GM12878 (cell line): ENCODE measurements at regions not wholly inside any gene's neighbourhood (a gene's known extent, or its start where the extent isn't known, plus 50 kb on each side); places are given as distances from the start of the nearest gene placed in this dataset.

Experiments used
- ATAC-seq: fragments of 200-7000 bp; cut with Tn5 transposase; 3 replicates; pipeline ENCODE4 v1.9.1; 2020; ENCODE audit warnings: mild to moderate bottlenecking, moderate library complexity
- BruUV-seq: library from RNA; stranded (reverse); fragments of 400-500 nt; replicated peaks from 2 replicates; lab custom pipeline; 2021; lab: Mats Ljungman, UMichigan
- CTCF ChIA-PET: fragments of 300-600 bp; sonication (Branson Sonifier 250); formaldehyde crosslinking; extraction: SDS; loops from one replicate; lab custom pipeline; 2021; ENCODE audit warnings: inconsistent platforms; lab: Yijun Ruan, JAX
- POLR2A ChIA-PET: fragments of 350-600 bp; formaldehyde crosslinking; extraction: SDS; loops from one replicate; lab custom pipeline; 2021; ENCODE audit warnings: inconsistent platforms; lab: Charles Lee
- RAD21 ChIA-PET: fragments of 300-600 bp; sonication (Branson Sonifier 250); formaldehyde crosslinking; loops from one replicate; lab custom pipeline; 2023; ENCODE audit warnings: antibody characterized with exemption; ENCODE audit not compliant: unreplicated experiment; lab: Charles Lee
- SMC1A ChIA-PET: fragments of 300-600 bp; sonication (Branson Sonifier 250); formaldehyde crosslinking; loops from one replicate; lab custom pipeline; 2023; ENCODE audit not compliant: unreplicated experiment, uncharacterized antibody; lab: Charles Lee
- DNase-seq: peaks from one replicate; pipeline ENCODE4 v3.0.0-alpha.2; 2011; ENCODE audit warnings: low read depth, low spot score
- FAIRE-seq: peaks from 3 replicates; lab custom pipeline; 2011; peaks lifted over from hg19 to GRCh38; lab: Jason Lieb, UNC
- H2AFZ ChIP-seq: 2 replicates; pipeline ENCODE4 v1.6.0; 2011; ENCODE audit warnings: low read depth, low read length, control low read depth; ENCODE audit not compliant: control insufficient read depth
- H3K27ac ChIP-seq: 2 replicates; pipeline ENCODE4 v1.5.1; 2011; ENCODE audit warnings: control low read depth; ENCODE audit not compliant: control insufficient read depth, insufficient read depth
- H3K27me3 ChIP-seq, 2 experiments: replicated peaks in 1 of 2; 2 replicates each; pipeline versions ENCODE4 v1.6.0 to v1.6.1; 2011; ENCODE audit warnings: low read length in 1 of 2; ENCODE audit not compliant: control insufficient read depth in 2 of 2, insufficient read depth in 2 of 2
- H3K36me3 ChIP-seq, 2 experiments: 2 replicates each; pipeline ENCODE4 v1.5.1; 2011; ENCODE audit warnings: low read length in 1 of 2; ENCODE audit not compliant: control insufficient read depth in 2 of 2, insufficient read depth in 2 of 2
- H3K4me1 ChIP-seq: 2 replicates; pipeline ENCODE4 v1.6.1; 2011; ENCODE audit warnings: mild to moderate bottlenecking, low read length, moderate library complexity, mixed read lengths; ENCODE audit not compliant: control insufficient read depth, insufficient read depth
- H3K4me2 ChIP-seq: 2 replicates; pipeline ENCODE4 v1.6.0; 2011; ENCODE audit warnings: control low read depth; ENCODE audit not compliant: control insufficient read depth, insufficient read depth
- H3K4me3 ChIP-seq: fragments of 200-600 bp; sonication (generic); 2 replicates; pipeline ENCODE4 v1.5.1; 2016
- H3K79me2 ChIP-seq: 2 replicates; pipeline ENCODE4 v1.6.0; 2011; ENCODE audit warnings: low read length; ENCODE audit not compliant: control insufficient read depth, insufficient read depth
- H3K9ac ChIP-seq: 2 replicates; pipeline ENCODE4 v1.8.0; 2011; ENCODE audit warnings: low read length, control low read depth, mixed read lengths; ENCODE audit not compliant: control insufficient read depth, insufficient read depth
- H3K9me3 ChIP-seq: replicated peaks from 3 replicates; pipeline ENCODE4 v1.5.1; 2011; ENCODE audit warnings: mild to moderate bottlenecking, low read length; ENCODE audit not compliant: control insufficient read depth, insufficient read depth
- H4K20me1 ChIP-seq: 2 replicates; pipeline ENCODE4 v1.6.0; 2011; ENCODE audit not compliant: control insufficient read depth, insufficient read depth
- ATF3 ChIP-seq: IDR thresholded peaks from 2 replicates; pipeline ENCODE4 v1.6.1; 2011; ENCODE audit warnings: low read depth, mild to moderate bottlenecking, low read length, moderate library complexity, borderline replicate concordance; ENCODE audit errors: extremely low read depth
- BMI1 ChIP-seq: fragments of 450-650 bp; IDR thresholded peaks from 2 replicates; pipeline ENCODE4 v1.6.1; 2016; ENCODE audit warnings: mild to moderate bottlenecking, moderate library complexity, borderline replicate concordance
- CBFB ChIP-seq: IDR thresholded peaks from 2 replicates; pipeline ENCODE4 v1.6.1; 2016; ENCODE audit warnings: antibody characterized with exemption, low read depth
- CHD2 ChIP-seq: IDR thresholded peaks from 2 replicates; pipeline ENCODE4 v1.6.1; 2011; ENCODE audit warnings: low read depth, low read length, improper control_type of control experiment, borderline replicate concordance
- EED ChIP-seq: sonication (generic); IDR thresholded peaks from 2 replicates; pipeline ENCODE4 v1.6.1; 2016; ENCODE audit warnings: antibody characterized with exemption, low read depth
- ETV6 ChIP-seq, 2 experiments: fragments of 450-650 bp in 1 of 2; IDR thresholded peaks in 1 of 2; conservative IDR thresholded peaks in 1 of 2; 2 replicates each; pipeline ENCODE4 v1.6.1; 2014; ENCODE audit warnings: antibody characterized with exemption in 1 of 2, borderline replicate concordance in 1 of 2, low read depth in 1 of 2, mild to moderate bottlenecking in 1 of 2, moderate library complexity in 1 of 2
- FOXK2 ChIP-seq: fragments of 450-650 bp; IDR thresholded peaks from 2 replicates; pipeline ENCODE4 v1.6.1; 2017; ENCODE audit warnings: mild to moderate bottlenecking, moderate library complexity
- MTA2 ChIP-seq: fragments of 450-650 bp; IDR thresholded peaks from 2 replicates; pipeline ENCODE4 v1.6.1; 2016; ENCODE audit warnings: low read depth, mild to moderate bottlenecking, moderate library complexity
- NFYA ChIP-seq: IDR thresholded peaks from 2 replicates; pipeline ENCODE4 v1.6.1; 2011; ENCODE audit warnings: low read depth, mild to moderate bottlenecking, low read length, improper control_type of control experiment, borderline replicate concordance
- NFYB ChIP-seq: IDR thresholded peaks from 2 replicates; pipeline ENCODE4 v1.6.1; 2011; ENCODE audit warnings: low read depth, mild to moderate bottlenecking, low read length, improper control_type of control experiment, moderate library complexity; ENCODE audit not compliant: insufficient read depth
- NR2C2 ChIP-seq: IDR thresholded peaks from 2 replicates; pipeline ENCODE4 v1.6.1; 2011; ENCODE audit warnings: borderline replicate concordance, low read depth; ENCODE audit not compliant: control insufficient read depth, insufficient read length
- POLR2AphosphoS5 ChIP-seq: IDR thresholded peaks from 2 replicates; pipeline ENCODE4 v1.6.1; 2011; ENCODE audit warnings: mild to moderate bottlenecking, low read length, inconsistent platforms
- SPI1 ChIP-seq: IDR thresholded peaks from 2 replicates; pipeline ENCODE4 v1.6.1; 2011; ENCODE audit warnings: low read depth, mild to moderate bottlenecking, low read length, moderate library complexity, borderline replicate concordance; ENCODE audit not compliant: insufficient read depth
- YBX1 ChIP-seq: fragments of 450-650 bp; IDR thresholded peaks from 2 replicates; pipeline ENCODE4 v1.6.1; 2016; ENCODE audit warnings: antibody characterized with exemption
- ZBTB4 ChIP-seq: fragments of 450-650 bp; formaldehyde crosslinking; IDR thresholded peaks from 2 replicates; pipeline ENCODE4 v1.4.0; 2022; ENCODE audit warnings: mild to moderate bottlenecking, moderate library complexity
- ZNF384 ChIP-seq: IDR thresholded peaks from 2 replicates; pipeline ENCODE4 v1.6.1; 2012; ENCODE audit warnings: low read depth, mild to moderate bottlenecking, low read length, improper control_type of control experiment, borderline replicate concordance
- WGBS: methylation state at CpG from one replicate; pipeline ENCODE4 v1.1.6; 2016; ENCODE audit warnings: low lambda C conversion rate; ENCODE audit not compliant: insufficient replicate concordance, insufficient coverage; ENCODE audit errors: missing lambda C conversion rate; 5-methylcytosine and 5-hydroxymethylcytosine counted together
- in situ Hi-C: fragments of 300-500 bp; cut with MboI; formaldehyde crosslinking; loops from 9 replicates; pipeline ENCODE4 v1.14.3; 2018; ENCODE audit warnings: mixed read lengths
- intact Hi-C: fragments of 100-400 bp; cut with micrococcal nuclease; formaldehyde crosslinking; loops from one replicate; pipeline ENCODE4 v1.14.2; 2022; ENCODE audit not compliant: unreplicated experiment
- TF ChIP-seq, protein P1 (sequence below): IDR thresholded peaks from 2 replicates; pipeline ENCODE4 v1.6.1; 2012; ENCODE audit warnings: low read length, inconsistent platforms
- TF ChIP-seq, protein P2 (sequence below): IDR thresholded peaks from 2 replicates; pipeline ENCODE4 v1.6.1; 2011; ENCODE audit warnings: mild to moderate bottlenecking, low read depth, low read length, moderate library complexity; ENCODE audit not compliant: insufficient replicate concordance

- in situ Hi-C loops = no loop called here
- no peak overlapping the region for H3K4me3 ChIP-seq
- ChIA-PET SMC1A (no interaction called here), CTCF (interaction anchor here (0.9 kb wide), 1 partner anchor 9 kb away, joined by 5 read pairs; no protein-coding TSS in a partner anchor), RAD21 (no interaction called here), POLR2A (no interaction called here)
- intact Hi-C loops = no loop called here
- H3K27ac ChIP-seq = no peak overlapping the region
- H3K9me3 ChIP-seq = no peaks in the 10 kb centered on the region
- no TSS peak for BruUV-seq
- no peaks in the 10 kb centered on the region for H3K4me1 ChIP-seq
- ATAC-seq (no peak), FAIRE-seq (no peak), DNase-seq (no peak)
- H3K27me3 ChIP-seq = no peaks in the 10 kb centered on the region
- no peak overlapping the region for H3K4me2 ChIP-seq
- H3K9ac ChIP-seq = no peak overlapping the region
- H4K20me1 ChIP-seq = no peaks in the 10 kb centered on the region
- no peak overlapping the region for H2AFZ ChIP-seq
- no peak for TF ChIP-seq CBFB
- TF ChIP-seq FOXK2 = no peak
- TF ChIP-seq, protein P1, sequence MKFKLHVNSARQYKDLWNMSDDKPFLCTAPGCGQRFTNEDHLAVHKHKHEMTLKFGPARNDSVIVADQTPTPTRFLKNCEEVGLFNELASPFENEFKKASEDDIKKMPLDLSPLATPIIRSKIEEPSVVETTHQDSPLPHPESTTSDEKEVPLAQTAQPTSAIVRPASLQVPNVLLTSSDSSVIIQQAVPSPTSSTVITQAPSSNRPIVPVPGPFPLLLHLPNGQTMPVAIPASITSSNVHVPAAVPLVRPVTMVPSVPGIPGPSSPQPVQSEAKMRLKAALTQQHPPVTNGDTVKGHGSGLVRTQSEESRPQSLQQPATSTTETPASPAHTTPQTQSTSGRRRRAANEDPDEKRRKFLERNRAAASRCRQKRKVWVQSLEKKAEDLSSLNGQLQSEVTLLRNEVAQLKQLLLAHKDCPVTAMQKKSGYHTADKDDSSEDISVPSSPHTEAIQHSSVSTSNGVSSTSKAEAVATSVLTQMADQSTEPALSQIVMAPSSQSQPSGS = no peak
- no peak for TF ChIP-seq ZBTB4 (CRISPR knock-in tag)
- no peak for TF ChIP-seq YBX1
- TF ChIP-seq BMI1 = no peak
- TF ChIP-seq, protein P2, sequence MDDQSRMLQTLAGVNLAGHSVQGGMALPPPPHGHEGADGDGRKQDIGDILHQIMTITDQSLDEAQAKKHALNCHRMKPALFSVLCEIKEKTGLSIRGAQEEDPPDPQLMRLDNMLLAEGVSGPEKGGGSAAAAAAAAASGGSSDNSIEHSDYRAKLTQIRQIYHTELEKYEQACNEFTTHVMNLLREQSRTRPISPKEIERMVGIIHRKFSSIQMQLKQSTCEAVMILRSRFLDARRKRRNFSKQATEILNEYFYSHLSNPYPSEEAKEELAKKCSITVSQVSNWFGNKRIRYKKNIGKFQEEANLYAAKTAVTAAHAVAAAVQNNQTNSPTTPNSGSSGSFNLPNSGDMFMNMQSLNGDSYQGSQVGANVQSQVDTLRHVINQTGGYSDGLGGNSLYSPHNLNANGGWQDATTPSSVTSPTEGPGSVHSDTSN = no peak
- no peak for TF ChIP-seq NR2C2
- TF ChIP-seq ZNF384 = no peak
- TF ChIP-seq NFYB = no peak
- no peak for TF ChIP-seq SPI1
- no peak for TF ChIP-seq ETV6 (conservative IDR thresholded peaks at IDR 0.05 in 1 of 2, IDR thresholded peaks at IDR 0.05 in 1 of 2; ENCODE audit: borderline replicate concordance in 1 of 2, low read depth in 1 of 2)
- no peak for TF ChIP-seq MTA2
- no peak for TF ChIP-seq EED
- TF ChIP-seq POLR2AphosphoS5 = no peak
- no peak for TF ChIP-seq NFYA
- no peak for TF ChIP-seq CHD2
- no peak for TF ChIP-seq ATF3
- H3K36me3 ChIP-seq = no peaks in the 10 kb centered on the region
- 12% methylated on average over 5 of the region's 5 CpGs for WGBS
- H3K79me2 ChIP-seq = no peaks in the 10 kb centered on the region
Observed at GRCh38 chr14:56953884-56954283, 143.6 kb upstream of the OTX2 start.
